Kasumi-1 (cell line): ENCODE measurements at regions not wholly inside any gene's neighbourhood (a gene's known extent, or its start where the extent isn't known, plus 50 kb on each side); places are given as distances from the start of the nearest gene placed in this dataset.

Experiments
- DNase-seq, 2 experiments: peaks; one replicate each; lab custom pipeline; 2025; lab: John Stamatoyannopoulos, UW

- DNase-seq: no peak
These were observed 784.4 kb downstream of the DACH1 start for GRCh38 chr13:71082631-71083030.

- DNase-seq: no peak
These were observed 787.4 kb downstream of the DACH1 start for GRCh38 chr13:71079638-71080037.

GRCh38 chr13:71068041-71068440 is 799.0 kb downstream of the DACH1 start:
- no peak for DNase-seq

- DNase-seq: no peak
These were observed 799.7 kb downstream of the DACH1 start for GRCh38 chr13:71067165-71067815.

- no peak for DNase-seq
These were observed 810.4 kb downstream of the DACH1 start for GRCh38 chr13:71056581-71056980.

GRCh38 chr13:71055644-71056043 is 811.4 kb downstream of the DACH1 start:
- no peak for DNase-seq

- no peak for DNase-seq
These were observed 812.0 kb downstream of the DACH1 start for GRCh38 chr13:71055047-71055446.

GRCh38 chr13:71054358-71054757 is 812.6 kb downstream of the DACH1 start:
- DNase-seq: no peak

- DNase-seq: no peak
These were observed 815.4 kb downstream of the DACH1 start for GRCh38 chr13:71051573-71051972.

- DNase-seq: no peak
These were observed 820.5 kb downstream of the DACH1 start for GRCh38 chr13:71046360-71047079.

- DNase-seq: no peak
These were observed 821.9 kb downstream of the DACH1 start for GRCh38 chr13:71045101-71045500.

- no peak for DNase-seq
These were observed 827.6 kb downstream of the DACH1 start for GRCh38 chr13:71039440-71039839.

GRCh38 chr13:71034018-71034417 is 833.0 kb downstream of the DACH1 start:
- DNase-seq: no peak

GRCh38 chr13:71033026-71033425 is 834.0 kb downstream of the DACH1 start:
- no peak for DNase-seq

GRCh38 chr13:71030784-71031183 is 836.2 kb downstream of the DACH1 start:
- no peak for DNase-seq

GRCh38 chr13:71028884-71029283 is 838.1 kb downstream of the DACH1 start:
- no peak for DNase-seq

GRCh38 chr13:71021825-71022422 is 845.1 kb downstream of the DACH1 start:
- DNase-seq: no peak

- DNase-seq: no peak
These were observed 848.0 kb downstream of the DACH1 start for GRCh38 chr13:71018995-71019394.

- DNase-seq: no peak
These were observed 848.5 kb downstream of the DACH1 start for GRCh38 chr13:71018544-71018943.

GRCh38 chr13:71017607-71018006 is 849.4 kb downstream of the DACH1 start:
- no peak for DNase-seq

- DNase-seq: no peak
These were observed 851.5 kb downstream of the DACH1 start for GRCh38 chr13:71015516-71015915.

GRCh38 chr13:71015021-71015420 is 852.0 kb downstream of the DACH1 start:
- DNase-seq: no peak

- DNase-seq: no peak
These were observed 861.1 kb downstream of the DACH1 start for GRCh38 chr13:71005919-71006318.
